ENCODE measurements at regions not wholly inside any gene's neighbourhood (a gene's known extent, or its start where the extent isn't known, plus 50 kb on each side); places are given as distances from the start of the nearest gene placed in this dataset.

DNA sequence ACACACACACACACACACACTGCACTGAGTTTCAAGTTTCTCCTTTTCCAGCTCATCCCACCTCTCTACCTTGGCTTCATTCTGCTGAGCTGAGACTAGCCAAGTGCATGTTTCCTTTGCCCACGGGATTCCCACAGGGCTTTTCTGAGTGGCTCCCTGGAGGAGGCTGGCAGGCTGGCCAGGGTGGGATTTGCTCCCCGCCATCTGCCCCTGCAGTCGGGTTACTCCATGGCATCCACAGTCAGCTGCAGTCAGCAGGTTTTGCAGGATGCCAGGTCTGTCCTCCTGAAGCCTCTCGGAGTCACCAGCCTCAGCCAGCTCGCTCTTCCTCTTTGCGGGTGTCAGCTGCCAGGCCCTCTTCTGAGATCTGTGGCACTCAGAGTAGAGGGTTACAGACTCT, 783.7 kb upstream of the SOX11 start:
- TF ChIP-seq POLR2A (IDR thresholded peaks at IDR 0.05) (no peak), CTCF (IDR thresholded peaks at IDR 0.05) (no peak)
- 63 to 70% methylated on average over 5 to 6 of the region's 6 CpGs for WGBS, 2 donors
- no peak for DNase-seq (ENCODE audit: low spot score in 2 of 2)
- intact Hi-C loops (cut with DNase I; ENCODE audit: low total_unique reads): no loop called here
- no peak overlapping the region for H3K4me3 ChIP-seq (ENCODE audit: low read depth, poor library complexity, severe bottlenecking)

DNA sequence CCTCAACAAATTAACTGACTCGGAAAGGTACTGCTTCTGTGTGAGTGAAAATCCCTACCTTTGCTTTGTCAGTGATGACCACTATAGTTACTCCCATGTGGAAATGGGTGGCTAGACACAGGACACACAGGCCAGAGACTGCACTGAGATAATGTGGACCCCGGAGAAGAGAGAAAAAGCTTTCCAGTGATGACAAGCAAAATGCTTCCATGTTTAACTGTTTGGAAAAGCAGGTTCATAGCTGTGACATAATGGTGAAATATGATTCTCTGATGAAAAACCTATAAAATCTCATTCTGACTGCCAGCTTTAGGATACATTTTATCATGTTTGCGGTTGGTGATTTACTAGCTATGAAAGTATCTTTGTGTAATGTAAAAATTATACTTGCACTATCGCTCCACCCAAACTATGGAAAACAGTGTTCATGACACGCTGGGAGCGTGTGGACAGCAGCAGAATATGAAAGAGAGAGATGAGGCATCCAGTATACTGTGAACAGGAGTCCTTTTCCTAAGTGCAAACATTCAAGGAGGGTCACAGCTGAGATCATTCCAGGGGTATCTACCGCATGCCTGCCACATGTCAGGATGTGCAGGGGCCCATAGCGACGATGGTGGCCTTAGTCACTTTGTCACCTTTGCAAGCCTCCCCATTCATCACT, 782.7 kb upstream of the SOX11 start:
- TF ChIP-seq CTCF (IDR thresholded peaks at IDR 0.05): no peak
- TF ChIP-seq POLR2A (IDR thresholded peaks at IDR 0.05): no peak
- no peak overlapping the region for H3K4me3 ChIP-seq (ENCODE audit: low read depth, poor library complexity, severe bottlenecking)
- no peak for DNase-seq (ENCODE audit: low spot score in 2 of 2)
- intact Hi-C loops (cut with DNase I; ENCODE audit: low total_unique reads): no loop called here
- WGBS, 2 donors: 37 to 56% methylated on average over 9 of the region's 9 CpGs

DNA sequence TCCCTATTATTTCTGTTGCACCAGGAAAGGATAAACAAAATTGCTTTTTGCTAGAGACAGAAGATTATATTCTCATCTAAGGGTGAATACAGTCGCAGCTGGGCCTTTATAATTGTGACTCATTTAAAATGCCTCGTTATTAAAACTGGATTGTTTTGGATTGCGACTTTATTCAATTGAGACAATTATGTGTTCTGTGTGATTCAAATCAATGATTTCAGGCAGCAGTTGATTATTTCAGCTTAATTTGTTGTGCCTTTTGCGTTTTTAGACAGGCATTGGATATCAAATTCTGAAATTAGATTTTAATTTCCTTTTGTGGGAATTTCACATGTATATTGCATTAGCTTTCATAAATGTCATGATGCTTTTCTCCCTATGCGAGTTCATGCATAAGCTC, 778.1 kb upstream of the SOX11 start:
- no peak for DNase-seq (ENCODE audit: low spot score in 2 of 2)
- 90 to 93% methylated on average over 5 of the region's 5 CpGs for WGBS, 2 donors
- intact Hi-C loops (cut with DNase I; ENCODE audit: low total_unique reads): loop anchor here (2.0 kb wide), 1 partner anchor 59 kb away; no protein-coding TSS in a partner anchor
- no peak for TF ChIP-seq CTCF (IDR thresholded peaks at IDR 0.05)
- no peak for TF ChIP-seq POLR2A (IDR thresholded peaks at IDR 0.05)
- no peak overlapping the region for H3K4me3 ChIP-seq (ENCODE audit: low read depth, poor library complexity, severe bottlenecking)

DNA sequence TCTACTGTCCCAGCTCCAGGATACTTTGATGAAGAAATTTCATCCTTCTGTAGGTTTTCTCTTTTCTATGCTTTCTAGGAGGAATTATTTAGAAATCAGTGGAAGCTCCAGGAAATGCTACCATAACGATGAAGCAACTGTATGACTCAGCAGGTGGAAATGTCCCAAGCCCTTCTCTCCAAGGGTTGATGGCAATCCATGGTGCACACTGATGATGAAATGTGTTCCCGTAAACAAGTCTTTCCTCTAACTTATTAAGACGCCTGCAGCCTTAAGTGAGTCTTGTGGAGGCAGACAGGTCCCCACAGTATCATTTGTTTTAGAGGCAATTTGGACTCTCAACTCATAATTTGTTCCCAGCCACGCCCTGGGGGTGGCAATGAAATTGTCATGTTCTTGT, 777.6 kb upstream of the SOX11 start:
- TF ChIP-seq POLR2A (IDR thresholded peaks at IDR 0.05): no peak
- no peak for TF ChIP-seq CTCF (IDR thresholded peaks at IDR 0.05)
- no peak overlapping the region for H3K4me3 ChIP-seq (ENCODE audit: low read depth, poor library complexity, severe bottlenecking)
- intact Hi-C loops (cut with DNase I; ENCODE audit: low total_unique reads): loop anchor here (2.0 kb wide), 1 partner anchor 60 kb away; no protein-coding TSS in a partner anchor
- DNase-seq (ENCODE audit: low spot score in 2 of 2): no peak
- 55 to 63% methylated on average over 4 of the region's 4 CpGs for WGBS, 2 donors

DNA sequence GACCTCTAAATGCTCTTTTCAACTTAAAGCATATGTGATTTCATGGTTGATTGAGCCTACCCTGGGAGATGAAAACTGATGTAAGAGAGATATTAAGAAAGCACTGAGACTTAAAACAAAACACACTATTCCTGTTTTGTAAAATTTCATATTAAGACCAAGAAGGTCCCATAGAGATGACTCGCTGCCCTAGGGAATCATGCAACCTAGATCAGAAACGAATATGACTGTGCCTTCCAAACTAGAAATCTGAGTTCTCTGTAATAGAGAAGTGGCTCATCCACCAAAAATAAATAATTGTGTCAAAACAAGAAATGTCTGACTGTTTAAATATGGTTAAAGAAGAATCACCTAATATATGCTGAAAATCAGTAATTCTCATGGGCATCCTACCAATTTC, 776.8 kb upstream of the SOX11 start:
- WGBS, 2 donors: 64 to 65% methylated on average over 2 of the region's 2 CpGs
- TF ChIP-seq CTCF (IDR thresholded peaks at IDR 0.05) (no peak), POLR2A (IDR thresholded peaks at IDR 0.05) (no peak)
- H3K4me3 ChIP-seq (ENCODE audit: low read depth, poor library complexity, severe bottlenecking): no peak overlapping the region
- intact Hi-C loops (cut with DNase I; ENCODE audit: low total_unique reads): loop anchor here (2.0 kb wide), 1 partner anchor 61 kb away; no protein-coding TSS in a partner anchor
- DNase-seq (ENCODE audit: low spot score in 2 of 2): no peak

GRCh38 chr2:4916094-4916493, 776.1 kb upstream of the SOX11 start:
- 41 to 58% methylated on average over 2 of the region's 2 CpGs for WGBS, 2 donors
- TF ChIP-seq POLR2A (IDR thresholded peaks at IDR 0.05): no peak
- no peak for TF ChIP-seq CTCF (IDR thresholded peaks at IDR 0.05)
- H3K4me3 ChIP-seq (ENCODE audit: low read depth, poor library complexity, severe bottlenecking): no peak overlapping the region
- intact Hi-C loops (cut with DNase I; ENCODE audit: low total_unique reads): no loop called here
- no peak for DNase-seq (ENCODE audit: low spot score in 2 of 2)

Measured in lower leg skin (tissue), 4 donors.